Fibroblast of lung (primary cell): ENCODE measurements at regions not wholly inside any gene's neighbourhood (a gene's known extent, or its start where the extent isn't known, plus 50 kb on each side); places are given as distances from the start of the nearest gene placed in this dataset.
"Not testable (repeated sequence)": the region's sequence is repeated elsewhere in the genome, so short reads cannot be mapped to it uniquely, and the experiment has no call there.

ENCODE experiments used
- DNase-seq, 2 donors: peaks; one replicate each; pipeline versions ENCODE4 v3.0.0 to v3.0.0-alpha.2; 2010; ENCODE audit warnings: low read depth in 2 of 2
- H2AFZ ChIP-seq: 2 replicates; pipeline ENCODE4 v1.5.1; 2012; ENCODE audit warnings: low read length, control low read depth, inconsistent platforms
- H3K27ac ChIP-seq: 2 replicates; pipeline ENCODE4 v1.5.1; 2011; ENCODE audit warnings: low read length, control low read depth; ENCODE audit not compliant: insufficient read depth
- H3K27me3 ChIP-seq: 2 replicates; pipeline ENCODE4 v1.5.1; 2011; ENCODE audit warnings: mild to moderate bottlenecking, low read length; ENCODE audit not compliant: control insufficient read depth, insufficient read depth
- H3K36me3 ChIP-seq: 2 replicates; pipeline ENCODE4 v1.5.1; 2011; ENCODE audit warnings: low read length; ENCODE audit not compliant: control insufficient read depth, insufficient read depth
- H3K4me1 ChIP-seq: 2 replicates; pipeline ENCODE4 v1.5.1; 2011; ENCODE audit warnings: low read length; ENCODE audit not compliant: control insufficient read depth, insufficient read depth; ENCODE audit errors: extremely low read depth
- H3K4me2 ChIP-seq: 2 replicates; pipeline ENCODE4 v1.5.1; 2011; ENCODE audit warnings: low read length, control low read depth; ENCODE audit not compliant: insufficient read depth; ENCODE audit errors: extremely low read depth
- H3K4me3 ChIP-seq, 4 experiments: fragments of 200-600 bp in 1 of 4; sonication (generic) in 1 of 4; replicated peaks in 1 of 4; 2 replicates each; pipeline ENCODE4 v1.5.1; 2011 to 2016; ENCODE audit warnings: low read length in 4 of 4, low read depth in 3 of 4, mild to moderate bottlenecking in 3 of 4, control low read depth in 2 of 4, inconsistent platforms in 1 of 4, mixed read lengths in 1 of 4; ENCODE audit not compliant: insufficient read depth in 1 of 4; ENCODE audit errors: control extremely low read depth in 1 of 4
- H3K79me2 ChIP-seq: 2 replicates; pipeline ENCODE4 v1.5.1; 2012; ENCODE audit warnings: mild to moderate bottlenecking, low read length, inconsistent platforms; ENCODE audit not compliant: control insufficient read depth, insufficient read depth
- H3K9ac ChIP-seq: 2 replicates; pipeline ENCODE4 v1.5.1; 2011; ENCODE audit warnings: mild to moderate bottlenecking, low read length, control low read depth; ENCODE audit not compliant: insufficient read depth
- H3K9me3 ChIP-seq: 2 replicates; pipeline ENCODE4 v1.5.1; 2012; ENCODE audit warnings: low read depth, low read length; ENCODE audit not compliant: control insufficient read depth, insufficient read depth
- H4K20me1 ChIP-seq: 2 replicates; pipeline ENCODE4 v1.5.1; 2011; ENCODE audit warnings: low read length; ENCODE audit not compliant: control insufficient read depth, insufficient read depth; ENCODE audit errors: extremely low read depth
- CTCF ChIP-seq, 2 donors: IDR thresholded peaks in 1 of 2; conservative IDR thresholded peaks in 1 of 2; 1 replicate in 1 of 2; 2 replicates in 1 of 2; pipeline ENCODE4 v1.5.1; 2011 to 2012; ENCODE audit warnings: low read length in 2 of 2, control low read depth in 1 of 2, inconsistent platforms in 1 of 2, low read depth in 1 of 2, mild to moderate bottlenecking in 1 of 2
- EZH2 ChIP-seq: IDR thresholded peaks from 2 replicates; pipeline ENCODE4 v1.5.1; 2012; ENCODE audit warnings: low read length, control low read depth, mild to moderate bottlenecking; ENCODE audit errors: missing control alignments

- H3K36me3 ChIP-seq = no peaks in the 10 kb centered on the region
- no peak overlapping the region for H2AFZ ChIP-seq
- H3K9me3 ChIP-seq = no peaks in the 10 kb centered on the region
- no peak for DNase-seq
- H3K27me3 ChIP-seq = no peaks in the 10 kb centered on the region
- no peaks in the 10 kb centered on the region for H3K79me2 ChIP-seq
- H4K20me1 ChIP-seq = no peaks in the 10 kb centered on the region
- H3K4me1 ChIP-seq = peaks cover 2% of the 10 kb centered on the region
- no peak overlapping the region for H3K4me2 ChIP-seq
- TF ChIP-seq CTCF (conservative IDR thresholded peaks at IDR 0.05 in 1 of 2, IDR thresholded peaks at IDR 0.05 in 1 of 2; ENCODE audit: low read depth in 1 of 2, low read length in 2 of 2) (no peak), EZH2 (no peak)
- H3K9ac ChIP-seq = no peak overlapping the region
- H3K27ac ChIP-seq = no peak overlapping the region
- H3K4me3 ChIP-seq = no peak overlapping the region
Measured at GRCh38 chr12:46903058-46903457, 77.3 kb upstream of the SLC38A4 start.

- Histone ChIP-seq H3K36me3 (no peaks in the 10 kb centered on the region), H3K79me2 (no peaks in the 10 kb centered on the region), H3K27me3 (no peaks in the 10 kb centered on the region), H2AFZ (no peak overlapping the region), H3K27ac (no peak overlapping the region), H3K4me1 (peaks cover 2% of the 10 kb centered on the region), H3K9me3 (no peaks in the 10 kb centered on the region), H3K4me3 (no peak overlapping the region), H4K20me1 (no peaks in the 10 kb centered on the region), H3K9ac (no peak overlapping the region), H3K4me2 (peak overlapping the region; percentile 36)
- no peak for TF ChIP-seq EZH2
- TF ChIP-seq CTCF (conservative IDR thresholded peaks at IDR 0.05 in 1 of 2, IDR thresholded peaks at IDR 0.05 in 1 of 2; ENCODE audit: low read depth in 1 of 2, low read length in 2 of 2) = no peak
- DNase-seq = no peak
Measured at GRCh38 chr12:46904406-46905238, 78.8 kb upstream of the SLC38A4 start.

GRCh38 chr12:46905239-46905627 lies 79.4 kb upstream of the SLC38A4 start:
- H3K36me3 ChIP-seq, H4K20me1 ChIP-seq, H2AFZ ChIP-seq, H3K4me2 ChIP-seq, H3K4me1 ChIP-seq, H3K9ac ChIP-seq, H3K9me3 ChIP-seq, H3K79me2 ChIP-seq, H3K27me3 ChIP-seq, H3K27ac ChIP-seq, H3K4me3 ChIP-seq: not testable (repeated sequence)
- peak in 1 of 2 donors; percentile 62 for DNase-seq
